HG03064 (cell line): ENCODE measurements at regions not wholly inside any gene's neighbourhood (a gene's known extent, or its start where the extent isn't known, plus 50 kb on each side); places are given as distances from the start of the nearest gene placed in this dataset.

Source experiments
- ATAC-seq: cut with Tn5 transposase; IDR thresholded peaks from one replicate; pipeline ENCODE4 v1.9.1; 2021; ENCODE audit warnings: low read depth; ENCODE audit not compliant: unreplicated experiment

DNA sequence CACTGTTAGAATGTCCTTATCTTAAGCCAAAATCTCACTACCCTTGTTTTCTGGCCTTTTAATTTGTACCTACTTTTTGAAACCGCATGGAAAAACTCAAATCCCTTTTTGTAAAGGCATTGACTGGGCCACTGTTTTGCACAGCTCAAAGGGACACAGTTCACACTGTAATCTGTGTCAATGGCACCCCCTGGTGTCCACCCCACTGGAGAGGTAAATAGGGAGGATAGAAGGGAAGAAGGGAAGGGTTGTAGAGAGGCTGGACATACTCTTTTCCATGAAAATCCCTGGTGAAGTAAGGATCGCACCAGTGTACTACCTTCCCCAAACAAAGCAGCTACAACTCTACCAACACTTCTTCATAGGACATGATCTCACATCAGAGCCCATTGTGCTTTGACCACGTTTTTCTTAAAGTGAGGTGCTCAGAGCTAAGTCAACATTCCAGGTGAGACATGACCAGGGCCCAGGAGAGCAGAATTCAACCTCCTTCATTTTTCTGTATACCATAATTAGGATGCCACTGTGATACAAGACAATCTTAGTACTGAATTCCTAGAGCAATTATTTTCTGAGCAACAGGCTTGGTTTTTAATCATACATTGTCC lies 92.4 kb upstream of the RMDN2 start:
- ATAC-seq = no peak

DNA sequence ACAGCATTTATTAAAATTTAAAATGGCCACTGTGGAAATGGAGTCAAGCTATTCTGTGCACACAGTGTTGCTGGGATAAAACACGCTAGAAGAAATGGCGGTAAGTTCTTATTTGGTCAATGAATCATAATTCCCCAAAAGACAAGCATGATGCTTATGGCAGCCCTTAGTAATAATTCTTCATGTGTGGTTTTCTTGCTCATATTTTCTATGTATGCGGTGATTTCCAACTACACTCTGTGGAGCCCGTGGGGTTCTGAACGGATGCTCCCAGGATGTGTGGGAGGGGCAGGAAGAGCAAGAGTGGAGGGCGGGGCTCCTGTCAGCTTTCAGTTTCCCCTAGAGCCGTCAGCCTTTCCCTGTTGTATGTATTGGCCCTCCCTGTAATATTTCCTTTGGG lies 91.7 kb upstream of the RMDN2 start:
- ATAC-seq = peak; percentile 77

DNA sequence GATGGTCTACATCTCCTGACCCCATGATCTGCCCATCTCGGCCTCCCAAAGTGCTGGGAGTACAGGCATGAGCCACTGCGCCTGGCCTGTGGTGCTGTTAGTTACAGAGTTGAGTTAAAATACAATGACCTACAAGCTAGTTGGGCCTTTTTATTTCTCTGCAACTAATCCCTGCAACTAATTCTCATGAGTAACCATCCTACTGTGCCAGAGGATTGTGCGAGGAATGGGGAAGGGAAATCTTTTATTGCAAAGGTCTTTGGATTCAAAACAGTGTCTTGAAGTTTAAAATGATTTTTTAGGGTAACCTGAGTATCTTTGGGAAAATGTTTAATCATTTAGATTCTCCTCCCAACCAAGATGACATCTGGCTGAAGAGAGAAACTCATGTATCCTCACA lies 88.8 kb upstream of the RMDN2 start:
- no peak for ATAC-seq

DNA sequence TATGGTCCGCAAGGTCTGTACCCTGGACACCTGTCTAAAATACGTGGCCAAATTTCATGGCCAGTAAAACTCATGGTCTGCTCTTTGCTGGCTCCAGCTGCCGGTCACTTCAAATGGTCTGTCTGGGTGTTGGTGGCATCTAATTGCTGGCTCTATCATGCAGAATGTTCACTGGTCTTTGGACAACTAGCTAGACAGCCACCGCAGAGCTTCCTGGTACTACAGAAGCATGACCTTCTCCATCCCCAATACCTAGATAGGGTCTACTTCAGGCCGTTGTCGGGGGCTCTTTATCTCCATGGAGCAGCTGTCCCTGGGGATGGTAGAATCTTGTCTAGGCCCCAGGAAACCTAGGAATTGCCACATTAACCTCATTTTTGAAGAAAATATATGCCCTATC lies 88.4 kb upstream of the RMDN2 start:
- ATAC-seq = no peak

DNA sequence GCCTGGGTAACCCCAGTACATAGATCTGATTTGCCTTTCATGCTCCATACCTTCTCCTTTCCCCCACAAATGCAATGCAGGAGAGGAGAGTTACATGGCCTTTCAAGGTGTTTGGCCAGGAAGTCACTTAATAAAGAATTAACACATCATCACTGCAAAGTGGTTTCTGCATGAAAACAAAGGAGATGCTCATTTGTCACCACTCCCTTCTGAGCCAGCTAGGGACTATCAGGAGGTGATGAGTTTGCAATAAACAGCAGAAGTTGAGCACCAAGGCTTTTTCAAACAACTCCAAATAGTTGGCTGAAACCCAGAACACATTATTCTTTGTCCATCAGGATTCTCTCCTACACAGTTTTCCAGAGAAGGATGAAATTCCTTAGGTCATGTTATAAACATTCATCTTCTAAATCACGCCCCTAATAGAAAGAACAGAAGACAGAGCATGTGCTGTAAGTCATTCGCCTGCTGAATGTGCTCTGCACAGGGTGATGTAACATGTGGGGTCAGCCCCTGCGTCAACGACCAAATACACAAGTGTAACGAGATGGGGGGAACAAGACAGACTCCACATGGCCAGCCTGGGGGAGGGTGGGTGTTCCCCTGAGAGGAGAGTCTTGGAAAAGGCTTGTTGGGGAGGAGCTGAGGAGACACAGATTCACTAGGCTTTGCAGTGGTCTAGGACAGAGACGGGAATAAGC lies 87.3 kb upstream of the RMDN2 start:
- no peak for ATAC-seq

DNA sequence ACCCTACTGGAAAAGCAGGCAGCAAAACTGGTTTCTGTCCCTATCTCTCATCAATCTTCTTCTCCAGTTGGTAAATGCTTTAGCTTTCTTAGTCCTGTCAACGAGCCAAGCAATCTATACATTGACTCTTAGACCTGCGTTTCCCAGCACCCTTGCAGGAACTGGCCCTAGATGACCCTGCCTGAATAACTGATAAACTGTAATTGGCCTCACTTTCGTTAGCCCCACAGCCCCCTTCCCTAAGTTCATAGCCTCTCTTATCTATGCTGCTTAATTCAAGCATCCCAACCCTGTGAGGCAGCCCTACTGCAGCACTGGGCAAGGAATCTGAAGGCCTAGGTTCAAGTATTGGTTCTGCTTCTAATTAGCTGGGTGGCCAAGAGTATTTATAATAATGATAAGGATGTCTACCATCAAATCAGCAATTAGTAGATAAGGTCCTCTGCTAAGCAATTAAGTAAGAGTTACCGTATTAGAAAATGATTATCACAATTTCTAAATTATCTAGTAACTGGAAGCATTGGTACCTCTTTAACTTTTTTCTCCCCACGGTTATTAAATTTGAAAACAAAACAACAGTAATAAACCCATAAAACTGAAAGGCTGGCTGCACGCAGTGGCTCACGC lies 86.4 kb upstream of the RMDN2 start:
- no peak for ATAC-seq

DNA sequence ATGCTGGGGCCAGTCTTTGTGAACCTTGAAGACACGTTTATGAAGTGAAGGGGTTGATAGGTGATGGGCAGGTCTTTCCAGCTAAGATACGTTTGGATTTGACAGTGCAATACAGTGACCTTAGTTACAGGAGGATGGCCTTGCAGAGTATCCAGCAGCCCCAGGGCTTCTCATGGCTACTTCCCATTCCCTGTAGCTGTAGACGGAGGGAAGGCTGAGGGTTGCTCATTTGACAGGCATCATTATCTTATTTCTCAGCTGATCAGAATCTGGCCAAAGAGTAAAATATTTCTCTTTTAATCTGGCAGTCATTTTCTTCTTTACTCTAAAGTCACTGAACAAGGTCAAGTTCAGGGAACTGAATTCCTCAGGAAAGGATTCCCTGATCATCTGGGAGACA lies 85.1 kb upstream of the RMDN2 start:
- no peak for ATAC-seq

DNA sequence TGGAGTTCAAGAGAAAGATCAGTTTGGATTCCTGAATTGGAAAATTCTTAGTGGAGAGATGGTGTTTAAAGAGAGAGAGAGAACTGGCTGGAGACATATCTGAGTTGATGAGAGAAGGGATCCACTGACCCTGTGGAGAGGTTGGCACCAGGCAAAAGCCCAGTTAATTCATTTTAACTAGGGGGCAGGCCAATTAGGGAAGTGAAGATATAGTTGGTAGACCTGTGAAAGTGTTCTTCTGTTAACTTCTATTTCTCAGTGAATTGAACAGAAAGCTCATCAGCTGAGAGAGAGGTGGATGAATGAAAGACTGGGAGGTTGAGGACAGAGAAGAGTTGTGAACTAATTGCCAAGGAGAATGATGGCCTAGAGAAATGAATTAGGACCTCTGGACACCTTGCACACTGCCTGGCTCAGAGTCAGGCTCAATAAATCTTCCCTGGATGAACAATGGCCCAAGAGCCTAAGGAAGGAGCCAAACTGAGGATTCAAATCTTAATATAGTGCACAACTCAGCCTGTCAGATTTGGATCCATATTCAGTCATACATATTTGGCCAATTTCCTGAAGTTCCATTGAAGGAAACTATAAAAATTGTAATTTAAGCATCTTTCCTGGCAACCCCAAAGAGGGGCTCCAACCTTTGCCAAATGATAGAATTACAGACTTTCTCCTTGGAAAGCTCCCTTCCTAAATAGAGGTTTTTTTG lies 82.2 kb upstream of the RMDN2 start:
- ATAC-seq = no peak

DNA sequence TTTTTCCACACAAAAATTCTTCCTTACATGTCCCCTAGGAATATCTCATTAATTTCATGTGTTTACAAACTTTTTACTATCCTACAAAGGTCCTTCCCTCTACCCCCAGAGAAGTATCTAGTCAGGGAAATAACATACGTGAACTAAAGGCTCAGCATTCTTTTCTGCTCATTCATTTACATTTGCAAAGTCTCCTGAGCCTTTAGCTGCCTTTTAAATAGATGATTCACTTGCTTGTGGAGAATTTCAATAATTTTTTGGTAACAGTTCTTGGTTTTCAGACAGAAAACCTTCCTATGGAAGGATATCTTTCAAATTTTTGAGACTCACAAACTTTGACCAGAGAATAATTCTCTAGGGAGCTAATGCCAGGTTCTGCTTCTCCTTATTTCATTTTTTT lies 81.5 kb upstream of the RMDN2 start:
- ATAC-seq = no peak

DNA sequence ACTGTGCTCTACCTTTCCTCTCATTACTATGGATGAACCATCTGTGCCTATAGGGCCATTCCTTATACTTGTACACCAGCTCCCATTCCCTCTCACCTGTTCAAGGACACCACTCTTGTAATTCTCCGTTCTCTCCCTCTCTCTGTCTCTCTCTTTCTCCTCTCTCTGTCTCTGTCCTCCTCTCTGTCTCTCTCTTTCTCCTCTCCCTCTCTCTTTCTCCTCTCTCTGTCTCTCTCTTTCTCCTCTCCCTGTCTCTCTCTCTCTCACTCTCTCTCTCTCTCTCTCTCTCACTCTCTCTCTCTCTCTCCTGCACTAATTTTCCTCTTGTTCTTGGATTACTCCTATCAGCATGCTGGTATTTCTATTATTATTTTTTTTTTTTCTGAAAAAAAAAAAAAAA lies 78.9 kb upstream of the RMDN2 start:
- ATAC-seq = no peak

DNA sequence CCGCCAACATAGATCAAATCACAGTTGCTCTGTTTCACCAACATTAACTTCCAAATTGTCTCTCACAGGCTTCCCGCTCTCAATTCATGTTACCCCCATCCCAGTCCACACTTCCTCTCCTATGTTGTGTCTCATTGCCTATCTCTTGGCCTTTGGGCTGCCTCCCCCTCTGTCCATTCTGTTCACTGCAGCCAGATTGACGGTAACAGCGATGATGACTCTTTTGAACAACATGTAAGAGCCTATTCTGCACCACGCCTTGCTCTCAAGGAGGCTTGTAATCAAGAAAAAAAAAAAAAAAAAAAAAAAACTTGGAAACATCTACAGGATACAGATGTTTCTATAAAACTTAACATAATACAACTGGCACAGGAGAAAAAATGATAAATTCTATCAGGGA lies 77.3 kb upstream of the RMDN2 start:
- ATAC-seq = no peak

DNA sequence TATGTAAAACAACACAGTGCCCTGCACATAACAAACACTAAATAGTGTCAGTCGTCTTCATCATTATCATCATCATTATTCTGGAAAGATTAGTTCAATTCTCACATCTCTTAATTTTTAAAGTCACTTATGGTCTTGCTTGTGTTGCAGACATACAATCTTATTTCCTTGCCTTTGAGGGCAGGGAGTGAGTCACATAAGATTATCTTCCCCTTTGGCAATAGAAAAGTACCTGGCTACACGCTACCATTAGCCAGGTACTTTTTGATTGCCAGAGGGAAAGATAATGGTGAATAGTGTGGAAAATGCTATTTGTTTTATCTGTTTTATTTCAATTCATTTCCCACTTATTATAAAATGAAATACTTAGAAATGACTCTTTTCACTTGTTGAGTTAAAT lies 76.6 kb upstream of the RMDN2 start:
- ATAC-seq = no peak

DNA sequence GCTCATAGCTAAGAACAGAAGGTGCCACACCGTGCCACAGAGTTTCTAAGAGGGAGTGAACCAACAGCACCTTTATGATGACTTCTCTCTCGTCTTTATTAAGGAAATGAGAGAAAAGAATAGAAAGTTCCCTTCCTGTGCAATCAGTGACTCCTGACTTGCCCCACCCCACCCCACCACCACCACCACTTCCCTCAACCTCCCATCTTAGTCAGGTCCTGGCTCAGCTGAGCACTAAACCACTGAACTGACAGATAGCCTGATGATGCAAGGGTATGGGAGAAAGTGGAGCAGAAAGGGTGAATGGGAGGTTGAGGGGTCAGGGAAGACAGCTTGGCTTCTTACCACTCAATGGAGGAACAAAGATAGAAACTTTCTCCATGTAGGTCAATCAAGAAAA lies 75.2 kb upstream of the RMDN2 start:
- no peak for ATAC-seq

DNA sequence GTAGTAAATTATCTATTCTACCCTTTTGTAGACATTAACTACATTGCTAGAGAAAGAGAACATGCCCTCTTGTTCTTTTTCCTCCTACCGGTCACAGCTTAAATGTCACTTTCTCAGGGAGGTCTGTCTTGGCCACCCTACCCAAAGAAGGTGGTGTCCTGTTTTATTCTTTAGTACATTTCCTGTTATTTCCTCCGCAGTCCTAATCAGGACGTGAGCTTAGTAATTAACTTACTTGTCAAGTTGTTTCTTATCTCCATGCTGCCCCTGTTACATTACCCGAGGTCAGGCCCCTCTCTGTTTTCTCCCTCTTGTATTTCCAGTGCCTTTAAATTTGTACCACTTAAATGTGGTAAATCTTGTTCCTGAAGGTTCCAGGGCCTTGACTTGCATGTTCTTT lies 73.7 kb upstream of the RMDN2 start:
- ATAC-seq = peak; percentile 34

DNA sequence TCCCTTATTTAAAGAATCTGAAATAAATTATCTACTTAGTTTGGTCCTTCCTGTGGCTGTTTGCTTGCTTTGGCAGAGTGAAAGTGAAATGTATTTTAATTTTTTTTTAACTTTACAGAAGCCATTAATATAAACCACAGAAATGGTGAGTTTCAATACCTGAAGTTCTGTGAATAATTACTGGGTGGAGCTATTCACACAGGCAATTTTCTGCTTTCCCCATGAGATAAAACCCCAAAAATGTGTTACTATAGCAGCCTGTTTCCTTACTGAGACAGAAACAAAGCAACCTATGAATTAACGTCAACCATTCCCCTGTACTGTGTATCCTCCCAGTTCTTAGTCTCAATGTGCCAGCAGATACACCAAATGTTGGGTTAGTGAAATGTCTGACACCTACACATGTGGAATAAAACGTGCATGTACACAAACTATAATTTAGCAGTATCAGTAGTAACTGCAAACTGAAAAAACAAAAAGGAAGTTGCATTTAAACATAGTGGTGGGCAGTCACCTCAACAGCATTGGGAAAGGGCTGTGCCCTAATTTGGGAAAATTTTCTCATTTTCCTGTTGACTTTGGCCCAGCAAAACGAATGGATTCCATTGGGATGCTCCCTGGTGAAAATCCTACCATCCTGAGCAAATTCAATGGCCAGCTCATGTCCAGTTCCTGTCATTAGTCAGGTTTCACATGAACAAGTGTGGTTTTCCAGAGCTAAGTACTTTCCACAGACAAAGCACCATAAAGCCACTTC lies 73.1 kb upstream of the RMDN2 start:
- peak; percentile 56 for ATAC-seq

DNA sequence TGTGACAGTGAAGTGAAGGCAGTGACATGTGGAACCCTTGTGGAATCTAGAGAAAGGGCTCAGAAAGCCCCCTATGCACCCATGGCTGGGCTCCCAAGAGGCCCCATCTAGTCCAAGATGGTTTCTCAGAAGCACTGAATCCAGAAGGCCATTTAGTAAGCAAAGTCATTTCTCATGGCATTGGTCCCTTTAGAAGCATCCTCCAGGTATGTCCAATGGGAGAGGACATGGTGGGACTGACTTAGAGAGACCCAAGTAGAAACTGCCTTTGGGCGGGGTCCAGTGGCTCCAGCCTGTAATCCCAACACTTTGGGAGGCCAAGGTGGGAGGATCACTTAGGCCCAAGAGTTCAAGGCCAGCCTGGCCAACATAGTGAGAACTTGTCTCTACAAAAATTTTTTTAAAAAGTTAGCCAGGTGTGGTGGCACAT lies 72.5 kb upstream of the RMDN2 start:
- no peak for ATAC-seq

DNA sequence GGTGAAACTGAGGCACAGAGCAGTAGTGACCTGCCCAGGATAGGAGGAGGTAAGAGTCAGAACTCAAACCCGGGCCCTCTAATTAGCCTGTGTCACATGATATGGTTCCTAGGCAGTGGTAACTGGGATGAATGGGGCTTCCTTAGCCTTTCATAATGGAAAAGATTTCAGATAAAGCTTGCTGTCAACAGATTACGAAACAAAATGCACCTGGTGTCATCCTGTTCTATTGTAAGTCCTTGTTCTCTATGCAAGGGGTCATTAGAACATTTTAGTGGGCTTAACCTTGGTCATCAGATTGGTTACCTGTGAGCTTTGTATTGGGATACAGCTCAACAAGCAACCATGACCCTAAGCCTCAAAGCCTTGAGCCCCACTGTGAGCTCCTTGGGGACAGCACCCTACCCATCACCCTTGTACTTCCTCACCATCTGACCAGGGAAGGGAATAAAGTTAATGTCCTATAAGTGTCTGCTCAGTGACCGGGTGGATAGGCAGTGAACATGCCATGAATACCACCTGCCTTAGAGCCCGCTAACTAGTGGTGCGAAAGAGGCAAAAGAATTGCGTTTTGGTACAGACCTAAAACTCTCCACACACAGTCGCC lies 70.3 kb upstream of the RMDN2 start:
- no peak for ATAC-seq

DNA sequence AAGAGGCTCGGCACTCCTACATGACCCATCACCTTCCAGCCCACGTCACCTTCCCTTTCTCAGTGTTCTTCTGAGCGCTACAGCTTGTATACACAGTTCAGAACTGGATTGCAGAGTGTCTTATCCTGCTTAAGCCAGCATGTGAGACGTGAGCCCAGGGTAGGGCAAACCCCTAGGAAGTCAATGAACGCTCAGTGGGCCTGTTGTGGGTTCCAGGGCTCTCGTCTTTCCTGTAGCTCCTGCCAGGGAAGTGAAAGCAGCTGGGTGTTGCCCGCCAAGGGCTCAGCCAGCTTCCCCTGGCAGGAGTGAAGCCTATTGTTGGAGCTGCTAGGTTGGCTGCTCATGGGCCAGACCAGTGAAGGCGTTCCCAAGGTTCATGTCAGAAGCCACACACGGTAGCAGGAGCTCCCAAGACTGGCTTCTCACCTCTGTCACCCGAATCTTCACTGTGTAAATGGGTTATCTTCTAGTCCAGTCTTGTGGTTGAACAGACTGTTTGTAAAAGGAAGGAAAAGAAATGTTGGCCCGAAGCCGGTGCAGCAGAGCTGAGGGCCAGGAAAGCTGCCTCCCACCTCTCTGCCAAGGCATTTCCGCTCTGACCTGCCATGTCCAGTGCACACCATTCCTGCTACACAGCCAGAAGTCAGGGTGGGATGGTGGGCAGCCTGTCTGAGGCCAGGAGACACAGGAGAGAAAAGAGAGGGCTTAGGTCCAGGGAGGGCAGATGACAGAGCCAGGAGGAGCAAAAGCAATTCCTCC lies 69.6 kb upstream of the RMDN2 start:
- no peak for ATAC-seq

DNA sequence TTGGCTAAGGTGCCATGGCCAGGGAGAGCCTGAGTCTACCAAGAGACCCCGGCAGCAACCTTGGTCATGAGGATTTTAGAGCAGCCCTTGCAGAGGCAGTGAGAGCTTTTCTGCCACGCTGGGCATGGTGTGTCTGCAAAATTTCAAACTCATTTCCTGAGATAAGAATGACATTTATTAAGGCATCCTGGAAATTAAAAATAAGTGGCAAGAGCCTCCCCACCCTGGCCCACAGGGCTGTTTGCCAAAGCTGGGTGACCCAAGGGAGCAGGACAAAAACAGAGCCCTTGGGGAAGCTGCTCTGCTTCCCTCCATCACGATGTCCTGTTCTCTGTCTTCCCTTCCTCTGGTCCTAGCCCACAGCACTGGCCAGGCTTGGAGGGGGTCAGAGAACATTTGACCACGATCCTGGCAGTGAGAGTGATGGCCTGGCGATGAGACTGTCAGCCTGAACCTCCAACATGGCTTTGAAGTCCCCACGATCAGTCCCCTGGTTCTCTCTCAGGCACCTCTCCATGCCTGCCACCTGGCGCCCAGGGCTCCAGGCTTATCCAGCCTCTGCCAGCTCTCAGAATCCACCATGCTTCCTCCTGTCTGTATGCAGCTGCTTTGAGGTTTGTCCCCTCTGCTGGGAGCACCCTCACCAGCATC lies 68.9 kb upstream of the RMDN2 start:
- no peak for ATAC-seq
